ENCODE measurements at regions not wholly inside any gene's neighbourhood (a gene's known extent, or its start where the extent isn't known, plus 50 kb on each side); places are given as distances from the start of the nearest gene placed in this dataset.
A peak's percentile ranks its signal among the peaks of the same experiment; 100 is the strongest.

DNA sequence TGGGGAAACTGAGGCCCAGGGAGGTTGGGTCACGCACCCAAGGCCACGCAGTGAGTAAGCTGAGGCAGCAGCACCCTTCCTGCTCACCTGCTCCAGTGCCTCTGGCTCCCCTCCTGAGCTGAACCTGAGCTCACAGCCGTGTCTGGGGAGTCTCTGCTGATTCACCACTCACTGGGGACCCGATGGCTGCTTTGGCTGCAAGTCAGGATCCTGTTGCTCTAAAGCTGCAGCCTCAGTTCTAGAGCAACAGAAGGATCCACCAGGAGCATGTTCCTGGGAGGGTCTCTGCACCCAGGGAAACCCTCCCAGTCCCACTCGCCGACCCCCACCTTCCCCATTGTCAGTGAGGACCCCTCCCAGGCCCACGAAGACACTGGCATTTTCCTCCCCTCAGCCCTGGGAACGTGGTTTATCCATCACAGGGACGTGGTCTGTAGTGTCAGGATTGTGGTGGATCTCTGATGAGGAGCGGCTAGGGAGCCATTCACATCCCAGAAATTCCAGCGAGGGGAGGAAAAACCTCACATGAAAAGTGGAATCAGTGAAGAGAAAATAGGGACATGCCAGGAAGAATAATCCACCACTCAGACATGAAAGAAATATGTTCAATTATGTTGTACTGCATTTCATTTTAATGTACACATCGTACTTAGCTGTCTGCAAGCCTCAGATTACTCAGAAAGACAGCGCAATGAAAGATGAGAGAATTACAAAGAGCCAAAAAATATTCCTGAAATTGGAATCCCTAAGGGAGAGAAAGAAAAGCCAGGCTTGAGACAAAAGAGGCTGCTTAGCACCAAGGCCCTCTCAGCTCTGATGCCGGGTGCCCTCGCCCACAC is 447.2 kb downstream of the MATN1 start:
- Histone ChIP-seq H3K27ac (ENCODE audit: low read depth, low read length) (no peak overlapping the region), H3K9me3 (ENCODE audit: control insufficient read depth, low read length) (peaks cover 4% of the 10 kb centered on the region), H3K9ac (ENCODE audit: extremely low read depth, low read length, poor library complexity, severe bottlenecking) (no peak overlapping the region), H3K36me3 (ENCODE audit: control insufficient read depth, insufficient read depth, low read length) (no peaks in the 10 kb centered on the region), H3K27me3 (ENCODE audit: control insufficient read depth, insufficient read depth, low read length, poor library complexity, severe bottlenecking) (no peaks in the 10 kb centered on the region), H3K4me1 (ENCODE audit: control insufficient read depth, insufficient read depth, low read length) (no peaks in the 10 kb centered on the region), H3K4me3 (ENCODE audit: low read length) (no peak overlapping the region)
- DNase-seq, result peak; percentile 34
- H3K27me3 Mint-ChIP-seq (ENCODE audit: insufficient read depth), result no peaks in the 10 kb centered on the region
- H3K9me3 Mint-ChIP-seq, result no peaks in the 10 kb centered on the region
- H3K27ac Mint-ChIP-seq, result no peak overlapping the region
- H3K4me3 Mint-ChIP-seq, result no peak overlapping the region
- peaks cover 6% of the 10 kb centered on the region for H3K4me1 Mint-ChIP-seq
- H3K36me3 Mint-ChIP-seq (ENCODE audit: low read depth), result no peaks in the 10 kb centered on the region
- 89 to 92% methylated on average over 10 to 15 of the region's 15 CpGs for WGBS, 2 experiments (ENCODE audit: insufficient coverage in 1 of 2, insufficient read length in 1 of 2)
- no peak for TF ChIP-seq CTCF (conservative IDR thresholded peaks at IDR 0.05)

- DNase-seq, result peak; percentile 45
- Histone ChIP-seq H3K36me3 (ENCODE audit: control insufficient read depth, insufficient read depth, low read length) (no peaks in the 10 kb centered on the region), H3K9me3 (ENCODE audit: control insufficient read depth, low read length) (peaks cover 4% of the 10 kb centered on the region), H3K27ac (ENCODE audit: low read depth, low read length) (no peak overlapping the region), H3K27me3 (ENCODE audit: control insufficient read depth, insufficient read depth, low read length, poor library complexity, severe bottlenecking) (no peaks in the 10 kb centered on the region), H3K4me3 (ENCODE audit: low read length) (no peak overlapping the region), H3K4me1 (ENCODE audit: control insufficient read depth, insufficient read depth, low read length) (no peaks in the 10 kb centered on the region), H3K9ac (ENCODE audit: extremely low read depth, low read length, poor library complexity, severe bottlenecking) (no peak overlapping the region)
- 70 to 100% methylated on average over 2 to 3 of the region's 3 CpGs for WGBS, 2 experiments (ENCODE audit: insufficient coverage in 1 of 2, insufficient read length in 1 of 2)
- Mint-ChIP-seq H3K4me3 (no peak overlapping the region), H3K27ac (no peak overlapping the region), H3K4me1 (peaks cover 7% of the 10 kb centered on the region), H3K27me3 (ENCODE audit: insufficient read depth) (no peaks in the 10 kb centered on the region), H3K9me3 (no peaks in the 10 kb centered on the region), H3K36me3 (ENCODE audit: low read depth) (no peaks in the 10 kb centered on the region)
- no peak for TF ChIP-seq CTCF (conservative IDR thresholded peaks at IDR 0.05)
These were observed 448.3 kb downstream of the MATN1 start for GRCh38 chr1:30274976-30275621.

DNA sequence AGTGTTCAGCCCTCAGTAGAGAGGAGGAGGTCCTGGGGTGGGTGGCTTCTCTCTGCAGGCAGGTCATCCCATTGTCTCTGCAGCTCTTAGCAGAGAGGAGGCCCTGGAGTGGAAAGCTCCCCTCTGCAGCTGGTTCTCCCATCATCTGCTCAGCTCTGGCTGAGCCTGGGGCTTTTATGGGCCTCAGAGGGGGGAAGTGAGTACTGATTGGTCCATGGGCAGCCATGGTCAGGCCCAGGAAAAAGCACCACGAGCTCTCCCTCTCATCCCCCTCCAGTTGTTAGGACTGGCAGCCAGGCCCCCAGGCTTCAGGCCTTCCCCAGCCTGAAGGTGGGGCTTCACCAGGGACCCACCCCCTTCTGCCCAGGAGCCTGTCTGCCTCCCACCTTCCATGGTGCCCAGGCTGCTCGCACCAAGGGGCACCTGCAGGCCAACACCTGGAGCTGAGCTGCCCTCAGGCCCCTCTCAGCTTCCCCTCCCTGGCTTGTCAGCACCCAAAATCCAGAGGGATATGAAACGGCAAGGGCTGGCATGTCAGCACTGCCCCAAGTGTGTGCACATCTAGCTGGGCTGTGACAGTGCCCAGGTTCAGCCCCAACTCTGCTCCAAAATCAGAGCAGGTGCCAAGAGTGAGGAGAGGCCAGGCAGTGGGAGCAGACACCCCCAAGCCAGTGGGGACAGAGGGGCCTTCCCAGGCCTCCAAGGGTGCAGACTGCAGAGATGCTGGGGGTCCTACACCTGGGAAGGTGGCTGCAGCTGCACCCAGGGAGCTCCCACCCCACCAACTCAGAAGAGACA is 449.0 kb downstream of the MATN1 start:
- DNase-seq, result peak; percentile 52
- Histone ChIP-seq H3K27me3 (ENCODE audit: control insufficient read depth, insufficient read depth, low read length, poor library complexity, severe bottlenecking) (no peaks in the 10 kb centered on the region), H3K9ac (ENCODE audit: extremely low read depth, low read length, poor library complexity, severe bottlenecking) (no peak overlapping the region), H3K4me1 (ENCODE audit: control insufficient read depth, insufficient read depth, low read length) (no peaks in the 10 kb centered on the region), H3K27ac (ENCODE audit: low read depth, low read length) (no peak overlapping the region), H3K4me3 (ENCODE audit: low read length) (no peak overlapping the region), H3K36me3 (ENCODE audit: control insufficient read depth, insufficient read depth, low read length) (no peaks in the 10 kb centered on the region), H3K9me3 (ENCODE audit: control insufficient read depth, low read length) (peaks cover 4% of the 10 kb centered on the region)
- no peak for TF ChIP-seq CTCF (conservative IDR thresholded peaks at IDR 0.05)
- no peaks in the 10 kb centered on the region for H3K9me3 Mint-ChIP-seq
- H3K27me3 Mint-ChIP-seq (ENCODE audit: insufficient read depth), result no peaks in the 10 kb centered on the region
- H3K4me1 Mint-ChIP-seq, result peaks cover 12% of the 10 kb centered on the region
- H3K27ac Mint-ChIP-seq, result no peak overlapping the region
- WGBS, 2 experiments (ENCODE audit: insufficient coverage in 1 of 2, insufficient read length in 1 of 2), result 59 to 100% methylated on average over 1 to 3 of the region's 3 CpGs
- no peak overlapping the region for H3K4me3 Mint-ChIP-seq
- no peaks in the 10 kb centered on the region for H3K36me3 Mint-ChIP-seq (ENCODE audit: low read depth)

Data from endodermal cell (in vitro differentiated cells).